ENCODE measurements at regions not wholly inside any gene's neighbourhood (a gene's known extent, or its start where the extent isn't known, plus 50 kb on each side); places are given as distances from the start of the nearest gene placed in this dataset.
"Not testable (repeated sequence)": the region's sequence is repeated elsewhere in the genome, so short reads cannot be mapped to it uniquely, and the experiment has no call there.

GRCh38 chrX:114006664-114007063, 577.2 kb upstream of the HTR2C start:
- DNase-seq (ENCODE audit: low spot score) = no peak

- no peak for DNase-seq (ENCODE audit: low spot score)
Observed at GRCh38 chrX:113996781-113997180, 587.1 kb upstream of the HTR2C start.

DNA sequence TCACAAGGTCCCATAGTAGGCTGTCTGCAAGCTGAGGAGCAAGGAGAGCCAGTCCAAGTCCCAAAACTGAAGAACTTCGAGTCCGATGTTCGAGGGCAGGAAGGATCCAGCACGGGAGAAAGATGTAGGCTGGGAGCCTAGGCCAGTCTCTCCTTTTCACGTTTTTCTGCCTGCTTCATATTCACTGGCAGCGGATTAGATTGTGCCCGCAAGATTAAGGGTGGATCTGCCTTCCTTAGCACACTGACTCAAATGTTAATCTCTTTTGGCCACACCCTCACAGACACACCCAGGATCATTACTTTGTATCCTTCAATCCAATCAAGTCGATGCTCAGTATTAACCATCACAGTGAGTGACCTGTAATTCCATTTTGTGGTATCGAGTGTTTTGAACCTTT, 592.2 kb upstream of the HTR2C start:
- DNase-seq (ENCODE audit: low spot score) = not testable (repeated sequence)

DNA sequence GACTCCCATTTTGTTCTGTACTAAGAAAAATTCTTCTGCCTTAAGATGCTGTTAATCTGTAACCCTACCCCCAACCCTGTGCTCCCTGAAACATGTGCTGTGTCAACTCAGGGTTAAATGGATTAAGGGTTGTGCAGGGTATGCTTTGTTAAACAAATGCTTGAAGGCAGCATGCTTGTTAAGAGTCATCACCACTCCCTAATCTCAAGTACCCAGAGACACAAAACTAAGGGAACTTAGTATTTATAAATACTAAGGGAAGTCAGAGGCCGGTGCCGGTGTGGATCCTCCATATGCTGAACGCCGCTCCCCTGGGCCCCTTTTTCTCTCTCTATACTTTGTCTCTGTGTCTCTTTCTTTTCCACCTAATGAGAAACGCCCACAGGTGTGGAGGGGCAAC, 593.2 kb upstream of the HTR2C start:
- not testable (repeated sequence) for DNase-seq (ENCODE audit: low spot score)

DNA sequence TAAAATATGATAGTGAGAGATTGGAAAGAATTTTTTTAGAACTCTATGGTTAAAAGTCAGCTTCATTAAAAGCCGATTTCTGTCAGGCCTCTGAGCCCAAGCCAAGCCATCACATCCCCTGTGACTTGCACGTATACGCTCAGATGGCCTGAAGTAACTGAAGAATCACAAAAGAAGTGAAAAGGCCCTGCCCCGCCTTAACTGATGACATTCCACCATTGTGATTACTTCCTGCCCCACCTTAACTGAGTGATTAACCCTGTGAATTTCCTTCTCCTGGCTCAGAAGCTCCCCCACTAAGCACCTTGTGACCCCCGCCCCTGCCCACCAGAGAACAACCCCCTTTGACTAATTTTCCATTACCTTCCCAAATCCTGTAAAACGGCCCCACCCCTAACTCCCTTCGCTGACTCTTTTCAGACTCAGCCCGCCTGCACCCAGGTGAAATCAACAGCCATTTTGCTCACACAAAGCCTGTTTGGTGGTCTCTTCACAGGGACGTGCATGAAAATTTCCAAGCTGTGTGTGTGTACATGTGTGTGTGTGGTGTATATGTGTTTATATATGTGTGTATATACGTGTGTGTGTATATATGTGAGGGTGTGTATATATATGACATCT, 595.5 kb upstream of the HTR2C start:
- DNase-seq (ENCODE audit: low spot score) = not testable (repeated sequence)

DNA sequence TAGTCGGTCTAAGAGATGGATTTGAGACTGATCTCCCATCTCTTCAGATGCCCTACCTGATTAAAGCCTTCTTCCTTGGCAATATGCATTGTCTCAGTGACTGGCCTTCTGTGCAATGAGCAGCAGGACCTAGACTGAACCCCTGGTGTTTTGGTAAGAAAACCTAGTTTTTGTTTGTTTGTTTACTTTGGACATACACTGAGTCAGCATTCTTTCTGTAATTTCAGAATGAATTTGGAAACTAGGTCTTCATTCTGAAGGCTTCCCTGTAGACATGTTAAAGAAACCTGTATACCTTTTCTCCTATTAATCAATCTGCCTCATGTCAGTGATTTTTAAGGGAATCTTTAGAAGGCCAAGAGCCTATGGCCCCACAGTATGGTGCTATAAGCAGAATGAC, 597.5 kb upstream of the HTR2C start:
- no peak for DNase-seq (ENCODE audit: low spot score)

GRCh38 chrX:113982766-113983165, 601.1 kb upstream of the HTR2C start:
- no peak for DNase-seq (ENCODE audit: low spot score)

DNA sequence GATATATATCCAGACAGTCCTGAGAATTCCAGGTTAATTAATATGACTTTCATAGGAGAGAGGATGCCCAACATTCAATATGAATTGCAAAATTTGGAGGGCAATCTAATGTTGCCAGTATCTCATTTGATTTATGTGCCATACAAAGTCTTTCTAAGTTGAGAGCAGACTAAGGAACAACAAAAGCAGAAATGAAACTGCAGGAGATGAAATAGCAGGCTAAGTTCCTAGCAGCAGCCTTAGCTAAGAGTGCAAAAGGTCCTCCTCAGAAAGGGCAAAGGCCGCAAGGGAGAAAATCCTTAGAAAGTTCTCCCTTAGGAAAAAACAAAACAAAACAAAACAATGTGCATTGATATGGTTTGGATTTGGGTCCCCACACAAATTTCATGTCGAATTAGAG, 602.9 kb upstream of the HTR2C start:
- no peak for DNase-seq (ENCODE audit: low spot score)

DNA sequence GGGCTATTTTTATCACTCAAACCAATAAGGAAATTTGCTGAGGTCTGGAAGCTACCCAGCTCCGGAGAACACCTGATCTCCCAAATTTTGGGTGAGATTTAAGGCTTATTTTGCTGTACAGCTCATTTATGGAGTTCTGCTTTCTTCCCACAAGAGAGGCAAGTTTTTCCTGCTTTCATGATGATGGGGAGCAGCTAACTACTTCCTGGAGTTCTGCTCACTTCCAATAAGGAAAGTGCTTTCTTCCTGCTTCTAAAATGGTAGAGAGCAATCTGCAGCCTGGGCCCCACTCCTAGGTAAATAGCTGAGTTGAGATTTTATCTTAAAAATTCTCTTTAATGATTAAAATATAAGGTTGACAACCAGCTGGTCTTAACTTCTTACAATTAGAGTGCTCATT, 606.0 kb upstream of the HTR2C start:
- no peak for DNase-seq (ENCODE audit: low spot score)

GRCh38 chrX:113975441-113975840, 608.4 kb upstream of the HTR2C start:
- no peak for DNase-seq (ENCODE audit: low spot score)

- DNase-seq (ENCODE audit: low spot score) = no peak
Observed at GRCh38 chrX:113974881-113975280, 609.0 kb upstream of the HTR2C start.

- no peak for DNase-seq (ENCODE audit: low spot score)
Observed at GRCh38 chrX:113973706-113974105, 610.2 kb upstream of the HTR2C start.

DNA sequence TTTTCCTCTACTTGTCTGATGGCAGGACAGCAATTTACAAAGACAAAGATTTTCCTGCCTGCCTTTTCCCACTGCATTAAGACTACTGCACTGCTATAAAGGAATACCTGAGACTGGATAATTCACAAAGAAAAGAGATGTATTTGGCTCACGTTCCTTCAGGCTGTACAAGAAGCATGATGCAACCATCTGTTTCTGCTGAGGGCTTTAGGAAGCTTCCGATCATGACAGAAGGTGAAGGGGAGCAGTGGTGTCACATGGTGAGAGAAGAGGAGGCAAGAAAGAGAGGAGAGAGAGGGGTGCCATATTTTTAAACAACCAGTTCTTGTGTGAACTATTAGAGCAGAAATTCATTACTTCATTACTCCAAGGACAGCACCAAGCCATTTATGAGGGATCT, 617.1 kb upstream of the HTR2C start:
- DNase-seq (ENCODE audit: low spot score) = no peak

- no peak for DNase-seq (ENCODE audit: low spot score)
Observed at GRCh38 chrX:113962343-113962742, 621.5 kb upstream of the HTR2C start.

GRCh38 chrX:113959912-113960626, 623.8 kb upstream of the HTR2C start:
- DNase-seq (ENCODE audit: low spot score) = no peak

- no peak for DNase-seq (ENCODE audit: low spot score)
Observed at GRCh38 chrX:113956936-113957335, 627.0 kb upstream of the HTR2C start.

DNA sequence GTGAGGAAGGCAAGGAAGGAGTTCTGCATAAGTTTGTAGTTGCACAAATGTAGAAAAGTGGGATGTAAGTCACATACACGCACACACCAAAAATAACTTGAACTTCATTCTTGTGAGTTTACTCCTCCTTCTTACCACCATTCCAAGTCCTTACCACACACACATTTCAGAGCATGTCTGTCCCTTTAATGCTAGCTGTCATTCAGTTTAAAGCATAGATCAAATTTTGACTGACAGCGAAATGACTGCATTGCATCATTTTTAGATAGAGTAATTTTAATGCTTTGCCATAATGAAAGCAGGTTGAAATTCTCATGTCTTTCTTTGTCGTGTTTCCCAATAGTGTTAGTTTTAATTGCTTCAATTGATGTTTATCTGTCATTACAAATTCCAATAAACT, 629.6 kb upstream of the HTR2C start:
- DNase-seq (ENCODE audit: low spot score) = no peak

- DNase-seq (ENCODE audit: low spot score) = no peak
Observed at GRCh38 chrX:113950081-113950678, 633.7 kb upstream of the HTR2C start.

DNA sequence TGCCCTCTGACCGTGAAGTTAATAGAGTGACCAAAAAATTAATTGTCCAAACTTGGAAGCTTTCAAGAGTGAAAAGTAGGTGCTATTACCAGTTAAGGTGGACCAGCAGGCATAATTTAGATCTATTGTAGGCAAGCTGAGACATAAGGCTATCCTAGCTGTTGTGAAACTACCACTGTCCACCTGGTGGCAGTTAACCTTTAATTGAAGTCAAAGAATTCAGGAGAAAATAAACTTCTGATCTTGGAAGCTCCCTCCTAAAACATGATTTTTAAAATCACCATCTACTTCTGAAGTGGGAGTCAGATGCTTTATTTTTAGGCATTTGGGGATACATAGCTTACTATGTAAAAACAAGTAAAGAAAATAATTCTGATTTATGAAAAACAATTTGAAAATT, 636.3 kb upstream of the HTR2C start:
- no peak for DNase-seq (ENCODE audit: low spot score)

DNA sequence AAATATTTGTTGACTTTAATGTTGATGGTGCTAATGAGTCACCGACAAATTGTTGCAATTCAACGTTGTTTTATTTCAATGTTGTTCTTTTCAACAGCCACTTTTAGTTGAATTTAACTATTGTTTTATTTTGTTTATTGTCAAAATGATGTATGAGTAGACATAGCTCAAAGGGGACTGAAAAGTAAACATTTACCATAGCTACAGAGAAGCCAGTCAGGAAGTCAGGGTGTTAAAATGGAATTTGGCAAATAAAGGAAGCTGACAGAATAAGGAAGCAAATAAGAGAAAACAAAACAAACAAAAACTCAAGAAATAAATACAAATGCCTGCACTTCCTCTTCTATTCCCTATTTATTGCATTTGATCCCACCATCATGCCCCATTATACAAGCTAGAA, 648.4 kb upstream of the HTR2C start:
- DNase-seq (ENCODE audit: low spot score) = no peak

- no peak for DNase-seq (ENCODE audit: low spot score)
Observed at GRCh38 chrX:113933931-113934330, 650.0 kb upstream of the HTR2C start.

- no peak for DNase-seq (ENCODE audit: low spot score)
Observed at GRCh38 chrX:113929004-113929403, 654.9 kb upstream of the HTR2C start.

DNA sequence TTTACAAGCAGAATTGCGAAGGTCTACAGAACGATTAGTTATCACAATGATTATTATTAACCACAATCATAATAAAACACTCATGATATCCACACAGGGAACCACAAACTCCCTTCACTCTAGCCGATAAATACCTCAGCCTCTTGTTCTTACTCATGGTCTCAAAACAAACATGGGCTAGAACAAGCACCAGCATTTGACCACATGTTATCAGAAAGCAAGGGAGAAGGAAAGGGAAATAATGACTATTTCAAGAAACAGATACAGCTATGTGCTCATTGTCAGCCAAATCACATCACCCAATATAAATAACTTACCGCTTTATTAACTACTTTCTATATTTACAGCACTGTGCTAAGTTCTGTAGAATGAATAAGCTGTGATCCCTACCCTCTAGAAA, 663.2 kb upstream of the HTR2C start:
- DNase-seq (ENCODE audit: low spot score) = no peak

DNA sequence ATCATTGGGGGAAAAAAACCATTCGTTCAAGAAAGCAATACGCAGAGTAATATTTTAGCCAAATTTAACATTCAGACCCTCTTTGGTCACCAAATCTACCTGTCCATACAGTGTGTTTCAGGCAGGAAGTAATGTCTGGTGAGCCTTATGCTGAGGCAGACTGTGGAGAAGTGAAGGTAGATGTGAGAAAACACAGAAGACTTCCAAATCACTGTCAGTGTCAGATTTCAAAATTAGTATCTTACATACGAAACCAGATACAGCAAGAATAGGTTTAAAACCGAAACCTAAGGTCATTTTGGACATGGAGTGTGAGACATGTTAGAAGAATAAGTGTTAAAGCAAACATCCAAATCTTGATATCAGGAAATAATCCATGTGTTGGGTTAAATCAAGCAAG, 664.5 kb upstream of the HTR2C start:
- no peak for DNase-seq (ENCODE audit: low spot score)
